Upper lobe of left lung (tissue), 6 donors: ENCODE measurements at regions not wholly inside any gene's neighbourhood (a gene's known extent, or its start where the extent isn't known, plus 50 kb on each side); places are given as distances from the start of the nearest gene placed in this dataset.

Experiments used
- ATAC-seq, 2 donors: fragments of 200-7000 bp; cut with Tn5 transposase; one replicate each; pipeline ENCODE4 v1.9.1; 2022; ENCODE audit warnings: mild to moderate bottlenecking in 2 of 2, moderate library complexity in 2 of 2; ENCODE audit not compliant: low FRiP score in 2 of 2
- DNase-seq, 2 donors: peaks; one replicate each; pipeline ENCODE4 v3.0.0-alpha.2; 2019 to 2020
- H3K27ac ChIP-seq, 4 donors: fragments of 200-600 bp; sonication (generic); one replicate each; pipeline ENCODE4 v1.5.1; 2016 to 2019
- H3K27me3 ChIP-seq, 4 donors: fragments of 200-600 bp; sonication (generic); one replicate each; pipeline ENCODE4 v1.5.1; 2017 to 2019
- H3K36me3 ChIP-seq, 4 donors: fragments of 200-600 bp; sonication (generic); one replicate each; pipeline ENCODE4 v1.5.1; 2016 to 2019
- H3K4me1 ChIP-seq, 4 donors: fragments of 200-600 bp; sonication (generic); one replicate each; pipeline ENCODE4 v1.5.1; 2018 to 2019
- H3K4me3 ChIP-seq, 4 donors: fragments of 200-600 bp; sonication (generic); one replicate each; pipeline ENCODE4 v1.5.1; 2017 to 2019; ENCODE audit warnings: mild to moderate bottlenecking in 2 of 4, moderate library complexity in 1 of 4
- H3K9me3 ChIP-seq, 4 donors: fragments of 200-600 bp; sonication (generic); one replicate each; pipeline ENCODE4 v1.5.1; 2018 to 2019
- EP300 ChIP-seq, 4 donors: sonication (generic); formaldehyde crosslinking; IDR thresholded peaks; one replicate each; pipeline ENCODE4 v1.5.1; 2017; ENCODE audit warnings: antibody characterized with exemption in 4 of 4, control low read depth in 2 of 4
- POLR2A ChIP-seq, 4 donors: fragments of 450-650 bp; IDR thresholded peaks; one replicate each; pipeline ENCODE4 v1.5.1; 2016 to 2017; ENCODE audit warnings: antibody characterized with exemption in 4 of 4, mild to moderate bottlenecking in 2 of 4
- POLR2AphosphoS5 ChIP-seq, 2 donors: sonication (generic); formaldehyde crosslinking; IDR thresholded peaks; one replicate each; pipeline ENCODE4 v1.5.1; 2017; ENCODE audit warnings: antibody characterized with exemption in 2 of 2
- WGBS, 2 donors: methylation state at CpG; one replicate each; pipeline ENCODE4 v1.1.5; 2017 to 2018; 5-methylcytosine and 5-hydroxymethylcytosine counted together
- TF ChIP-seq, protein P1 (sequence below), 6 experiments: fragments of 450-650 bp in 4 of 6; fragments of 200-600 bp in 2 of 6; sonication (generic) in 2 of 6; IDR thresholded peaks; one replicate each; pipeline ENCODE4 v1.5.1; 2016 to 2019; ENCODE audit warnings: antibody characterized with exemption in 6 of 6
- donor health status: DM: no; HTN: no; CAD: no; lungs with moderate emphysema.
- donor health status: DM: no; HTN: yes; CAD: no; lungs with severe emphysema.

DNA sequence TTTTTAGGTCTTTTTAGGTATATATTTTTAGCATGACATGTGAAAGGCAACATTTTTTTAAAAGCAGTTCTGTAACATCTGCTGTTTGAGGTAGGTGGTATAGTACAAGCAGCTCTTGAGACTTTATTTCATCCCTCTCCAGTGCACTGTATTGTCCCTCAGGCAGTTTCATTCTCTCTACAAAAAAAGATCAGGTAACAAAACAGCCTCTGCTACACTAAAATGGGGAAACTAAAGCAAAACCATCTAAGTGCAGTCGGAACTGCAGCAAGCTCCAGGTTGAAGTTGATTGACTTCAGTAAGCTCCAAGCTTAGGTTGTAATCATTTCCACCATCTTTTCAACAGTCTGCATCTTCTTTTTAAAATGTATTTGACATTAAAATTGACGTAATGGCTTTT, 195.6 kb downstream of the DEPDC1B start:
- WGBS, 2 donors: 83 to 91% methylated on average over 2 of the region's 2 CpGs
- TF ChIP-seq POLR2A (IDR thresholded peaks at IDR 0.05): no peak
- no peak for TF ChIP-seq EP300 (IDR thresholded peaks at IDR 0.05)
- DNase-seq: no peak
- ATAC-seq: no peak
- Histone ChIP-seq H3K36me3 (no peaks in the 10 kb centered on the region), H3K9me3 (no peaks in the 10 kb centered on the region), H3K27me3 (no peaks in the 10 kb centered on the region), H3K27ac (no peak overlapping the region), H3K4me1 (no peaks in the 10 kb centered on the region), H3K4me3 (no peak overlapping the region)

DNA sequence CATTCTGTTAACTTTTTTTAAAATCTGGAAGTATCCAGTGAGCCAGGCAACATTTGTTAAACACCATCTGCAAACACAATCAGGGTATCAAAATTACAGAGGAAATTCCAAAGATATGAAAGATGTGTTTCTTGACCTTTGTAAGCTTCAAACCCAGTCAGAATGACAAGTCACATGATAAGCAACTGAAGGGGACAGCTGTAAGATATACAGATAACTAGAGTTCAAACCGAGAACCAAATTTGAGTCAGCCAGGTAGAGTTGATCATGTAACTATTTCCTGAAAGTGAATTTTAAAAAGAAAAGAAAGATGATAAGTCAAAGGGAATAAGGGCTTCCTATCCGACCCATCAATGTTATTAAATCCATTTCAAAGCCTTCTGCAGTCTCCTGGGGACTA, 196.2 kb downstream of the DEPDC1B start:
- WGBS, 2 donors: 43 to 47% methylated on average over 2 of the region's 2 CpGs
- TF ChIP-seq POLR2AphosphoS5 (IDR thresholded peaks at IDR 0.05) (no peak), POLR2A (IDR thresholded peaks at IDR 0.05) (no peak), EP300 (IDR thresholded peaks at IDR 0.05) (no peak)
- no peak for ATAC-seq

DNA sequence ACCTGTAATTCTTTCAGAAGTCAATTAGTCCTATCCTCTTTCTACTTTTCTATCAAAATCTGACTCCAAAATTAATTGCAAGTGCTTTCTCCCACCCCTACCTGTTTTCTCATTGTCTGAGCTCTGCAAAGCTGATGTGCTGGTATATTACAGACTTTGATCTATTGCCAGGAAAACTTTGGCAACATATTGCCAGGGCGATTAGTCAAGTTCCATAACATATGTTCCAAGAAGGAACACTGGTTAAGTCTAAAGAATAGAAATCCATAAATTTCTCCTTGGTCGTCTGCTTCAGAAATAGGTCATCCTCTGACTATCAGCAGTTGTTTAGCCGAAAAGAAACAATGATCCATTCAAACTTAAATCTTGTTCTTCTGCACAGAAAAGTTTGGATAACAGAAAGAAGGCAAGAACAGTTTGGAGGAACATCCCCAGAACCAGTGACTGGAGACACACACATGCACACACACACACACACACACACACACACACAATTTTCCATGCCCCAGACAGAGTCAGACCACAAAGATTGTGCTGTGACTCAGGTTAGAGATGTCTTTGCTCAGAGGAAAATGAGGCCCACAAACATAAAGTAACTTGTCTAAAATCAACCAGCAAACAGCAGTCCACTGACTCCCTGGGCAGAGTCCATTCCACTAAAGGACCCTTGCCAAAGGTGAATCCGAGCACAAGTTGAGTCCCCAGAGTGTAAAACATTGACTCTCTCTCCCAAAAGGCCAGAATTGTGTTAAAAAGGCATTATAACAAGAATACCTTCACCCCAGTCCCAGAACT, 202.1 kb downstream of the DEPDC1B start:
- H3K27ac ChIP-seq: no peak overlapping the region
- no peaks in the 10 kb centered on the region for H3K4me1 ChIP-seq
- no peaks in the 10 kb centered on the region for H3K27me3 ChIP-seq
- no peaks in the 10 kb centered on the region for H3K9me3 ChIP-seq
- no peak overlapping the region for H3K4me3 ChIP-seq
- WGBS, 2 donors: 72 to 75% methylated on average over 4 of the region's 4 CpGs
- no peaks in the 10 kb centered on the region for H3K36me3 ChIP-seq
- ATAC-seq (no peak), DNase-seq (no peak)
- TF ChIP-seq, protein P1, sequence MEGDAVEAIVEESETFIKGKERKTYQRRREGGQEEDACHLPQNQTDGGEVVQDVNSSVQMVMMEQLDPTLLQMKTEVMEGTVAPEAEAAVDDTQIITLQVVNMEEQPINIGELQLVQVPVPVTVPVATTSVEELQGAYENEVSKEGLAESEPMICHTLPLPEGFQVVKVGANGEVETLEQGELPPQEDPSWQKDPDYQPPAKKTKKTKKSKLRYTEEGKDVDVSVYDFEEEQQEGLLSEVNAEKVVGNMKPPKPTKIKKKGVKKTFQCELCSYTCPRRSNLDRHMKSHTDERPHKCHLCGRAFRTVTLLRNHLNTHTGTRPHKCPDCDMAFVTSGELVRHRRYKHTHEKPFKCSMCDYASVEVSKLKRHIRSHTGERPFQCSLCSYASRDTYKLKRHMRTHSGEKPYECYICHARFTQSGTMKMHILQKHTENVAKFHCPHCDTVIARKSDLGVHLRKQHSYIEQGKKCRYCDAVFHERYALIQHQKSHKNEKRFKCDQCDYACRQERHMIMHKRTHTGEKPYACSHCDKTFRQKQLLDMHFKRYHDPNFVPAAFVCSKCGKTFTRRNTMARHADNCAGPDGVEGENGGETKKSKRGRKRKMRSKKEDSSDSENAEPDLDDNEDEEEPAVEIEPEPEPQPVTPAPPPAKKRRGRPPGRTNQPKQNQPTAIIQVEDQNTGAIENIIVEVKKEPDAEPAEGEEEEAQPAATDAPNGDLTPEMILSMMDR (IDR thresholded peaks at IDR 0.05): no peak
- TF ChIP-seq EP300 (IDR thresholded peaks at IDR 0.05): no peak
- no peak for TF ChIP-seq POLR2A (IDR thresholded peaks at IDR 0.05)
- TF ChIP-seq POLR2AphosphoS5 (IDR thresholded peaks at IDR 0.05): no peak

More for the DNA sequence above, 196.2 kb downstream of the DEPDC1B start:
- Histone ChIP-seq H3K36me3 (no peaks in the 10 kb centered on the region), H3K4me1 (no peaks in the 10 kb centered on the region), H3K4me3 (no peak overlapping the region), H3K27me3 (no peaks in the 10 kb centered on the region), H3K9me3 (no peaks in the 10 kb centered on the region), H3K27ac (no peak overlapping the region)
- DNase-seq: no peak

DNA sequence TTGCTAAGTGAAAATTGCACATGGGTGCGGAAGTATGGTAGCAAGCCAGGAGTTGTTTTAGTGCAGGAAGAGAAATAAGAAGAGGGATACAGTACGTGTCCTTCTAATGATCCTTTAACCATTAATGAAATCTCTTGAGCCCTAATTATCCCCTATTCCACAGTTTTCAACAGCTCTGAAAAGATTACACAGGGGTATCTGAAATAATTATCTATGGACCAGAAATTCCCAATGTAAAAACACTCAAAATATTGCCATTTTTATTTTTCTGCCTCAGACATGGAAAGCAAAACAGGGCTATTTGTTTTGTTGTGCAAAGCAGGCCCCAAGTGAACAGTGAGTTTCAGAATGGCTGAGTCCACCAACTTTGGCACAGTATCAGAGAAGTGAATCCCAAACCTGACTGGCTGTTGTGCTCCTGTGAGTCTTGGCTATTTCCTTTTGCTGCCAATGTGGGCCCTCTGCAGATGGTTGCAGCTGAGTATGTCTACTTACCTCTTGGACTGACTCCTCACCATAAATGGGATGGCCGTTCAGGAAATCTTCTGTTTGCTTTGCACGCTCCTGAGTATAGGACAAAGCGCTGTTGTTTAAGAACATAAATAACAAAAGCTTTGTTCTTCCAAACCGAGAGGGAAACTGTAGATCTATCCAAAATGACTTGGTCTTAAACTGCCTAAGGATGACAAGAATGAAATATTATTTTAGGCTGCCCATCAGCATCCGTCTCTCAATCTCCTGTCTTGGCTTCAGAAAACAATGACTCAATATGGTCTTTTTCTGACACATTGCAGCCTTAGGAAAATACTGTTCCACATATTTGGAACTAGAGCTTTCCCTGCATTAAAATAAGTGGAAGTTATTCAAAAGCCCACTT, 204.1 kb downstream of the DEPDC1B start:
- 72 to 78% methylated on average over 7 of the region's 7 CpGs for WGBS, 2 donors
- TF ChIP-seq, protein P1 (IDR thresholded peaks at IDR 0.05): no peak
- TF ChIP-seq EP300 (IDR thresholded peaks at IDR 0.05) (no peak), POLR2A (IDR thresholded peaks at IDR 0.05) (no peak), POLR2AphosphoS5 (IDR thresholded peaks at IDR 0.05) (no peak)
- Histone ChIP-seq H3K27ac (no peak overlapping the region), H3K4me1 (no peaks in the 10 kb centered on the region), H3K36me3 (no peaks in the 10 kb centered on the region), H3K27me3 (no peaks in the 10 kb centered on the region), H3K4me3 (no peak overlapping the region), H3K9me3 (no peaks in the 10 kb centered on the region)
- ATAC-seq (no peak), DNase-seq (no peak)

DNA sequence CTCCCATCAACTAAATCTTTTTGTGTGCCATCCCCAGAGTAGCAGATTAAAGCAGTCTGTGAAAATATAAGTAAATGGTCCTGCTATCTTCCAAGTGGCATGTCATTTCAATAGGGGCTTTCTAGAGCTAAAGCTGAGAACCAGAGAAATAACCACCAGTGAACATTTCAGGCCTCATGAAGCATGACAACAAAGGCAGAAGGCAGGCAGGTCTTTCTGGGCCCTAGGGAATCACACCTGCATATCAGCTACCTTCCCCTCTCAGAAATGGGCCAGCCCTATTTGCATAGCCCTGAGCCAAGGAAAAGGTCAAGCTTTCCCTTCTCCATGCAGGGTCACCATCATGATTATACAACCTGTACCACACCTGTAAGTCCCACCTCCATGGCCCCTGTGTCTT, 205.3 kb downstream of the DEPDC1B start:
- H3K9me3 ChIP-seq: no peaks in the 10 kb centered on the region
- H3K27ac ChIP-seq: no peak overlapping the region
- no peak for TF ChIP-seq EP300 (IDR thresholded peaks at IDR 0.05)
- no peak overlapping the region for H3K4me3 ChIP-seq
- ATAC-seq (no peak), DNase-seq (no peak)
- H3K36me3 ChIP-seq: no peaks in the 10 kb centered on the region
- H3K4me1 ChIP-seq: no peaks in the 10 kb centered on the region
- no peaks in the 10 kb centered on the region for H3K27me3 ChIP-seq

DNA sequence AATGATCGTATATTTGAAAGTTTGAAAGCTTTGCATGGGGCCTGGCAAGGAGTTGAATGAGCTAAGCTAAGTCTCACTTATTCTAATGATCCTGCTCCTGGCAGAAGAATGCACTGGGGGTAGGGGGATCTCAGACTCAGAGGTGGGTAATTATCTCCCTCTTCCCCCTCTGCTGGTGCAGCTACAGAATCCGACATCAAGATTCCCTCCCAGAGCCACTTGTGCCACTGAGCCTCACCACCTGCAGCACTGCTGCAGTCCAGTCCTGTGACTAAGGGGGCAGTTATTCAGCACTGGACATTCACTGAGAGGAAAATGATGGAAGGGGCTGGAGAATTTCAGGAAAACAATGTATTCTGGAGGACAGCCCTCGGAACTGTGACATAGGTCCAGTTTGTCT, 205.8 kb downstream of the DEPDC1B start:
- Histone ChIP-seq H3K4me1 (no peaks in the 10 kb centered on the region), H3K9me3 (no peaks in the 10 kb centered on the region), H3K27me3 (no peaks in the 10 kb centered on the region), H3K4me3 (no peak overlapping the region), H3K27ac (no peak overlapping the region), H3K36me3 (no peaks in the 10 kb centered on the region)
- DNase-seq (no peak), ATAC-seq (no peak)
- 87 to 92% methylated on average over 3 of the region's 3 CpGs for WGBS, 2 donors
- TF ChIP-seq POLR2A (IDR thresholded peaks at IDR 0.05): no peak
- TF ChIP-seq POLR2AphosphoS5 (IDR thresholded peaks at IDR 0.05): no peak
